Dermis microvascular lymphatic vessel endothelial cell (primary cell): ENCODE measurements at regions not wholly inside any gene's neighbourhood (a gene's known extent, or its start where the extent isn't known, plus 50 kb on each side); places are given as distances from the start of the nearest gene placed in this dataset.
A peak's percentile ranks its signal among the peaks of the same experiment; 100 is the strongest.
"Not testable (repeated sequence)": the region's sequence is repeated elsewhere in the genome, so short reads cannot be mapped to it uniquely, and the experiment has no call there.

Experiments
- DNase-seq, 2 donors: peaks; one replicate each; pipeline versions ENCODE4 v3.0.0 to v3.0.0-alpha.2; 2010; ENCODE audit warnings: low read depth in 2 of 2

DNA sequence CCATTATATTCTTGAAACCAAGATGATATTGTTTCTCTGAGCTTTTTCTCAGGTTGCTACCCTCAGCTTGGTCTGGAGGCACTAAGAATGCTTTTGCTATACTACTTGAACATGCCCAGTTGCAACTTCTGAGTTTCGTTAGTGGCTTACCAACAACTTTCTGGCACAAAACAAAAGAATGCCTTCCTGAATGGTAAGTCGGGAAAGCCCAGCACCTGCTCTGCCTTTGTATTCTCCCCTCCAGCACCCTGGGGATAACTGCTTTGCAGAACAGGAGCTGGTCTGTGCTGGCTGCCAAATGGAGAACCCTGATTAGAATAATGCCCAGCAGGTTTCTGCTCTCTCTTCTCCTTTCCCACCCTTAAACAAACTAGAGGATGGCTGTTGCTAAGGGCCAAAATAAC is 149.3 kb downstream of the TGFB2 start:
- no peak for DNase-seq

DNA sequence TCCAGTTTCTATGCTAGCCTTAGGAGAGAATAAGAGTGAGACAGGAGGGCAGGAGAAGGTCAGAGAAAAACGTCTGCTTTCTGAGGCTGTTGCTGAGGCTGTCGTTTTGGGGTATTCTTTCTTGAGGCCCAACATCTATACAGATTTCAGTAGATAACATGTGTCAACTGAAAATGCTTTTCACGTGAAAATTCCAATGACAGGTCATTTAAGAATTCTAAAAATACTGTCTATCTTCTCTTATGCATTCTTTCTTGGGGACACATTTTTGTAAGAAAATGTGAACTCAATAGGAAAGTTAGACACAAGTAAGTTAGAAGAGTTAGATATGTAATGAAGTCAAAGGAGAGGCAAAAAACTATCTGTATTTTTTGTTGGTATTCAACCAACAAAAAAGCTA is 150.8 kb downstream of the TGFB2 start:
- no peak for DNase-seq

DNA sequence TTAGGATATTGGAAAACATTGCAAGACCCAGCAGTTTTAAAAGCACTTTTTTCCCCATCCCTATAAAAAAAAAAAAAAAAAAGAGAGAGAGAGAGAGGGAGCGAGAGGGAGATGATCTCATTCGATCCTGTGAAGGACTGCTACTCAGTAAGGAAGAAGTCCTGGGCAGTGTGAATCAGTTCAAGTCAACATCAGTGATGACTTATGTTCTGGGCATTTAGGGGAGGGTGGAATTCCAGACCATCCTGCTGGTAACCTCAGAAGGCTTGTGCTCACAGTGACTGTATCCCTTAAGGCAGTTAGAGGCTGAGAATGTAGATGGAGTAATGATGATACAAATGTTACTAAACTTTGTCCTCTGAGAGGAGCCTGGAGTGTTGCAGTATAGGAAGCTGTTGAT is 151.4 kb downstream of the TGFB2 start:
- DNase-seq, result peak in 1 of 2 donors; percentile 89

DNA sequence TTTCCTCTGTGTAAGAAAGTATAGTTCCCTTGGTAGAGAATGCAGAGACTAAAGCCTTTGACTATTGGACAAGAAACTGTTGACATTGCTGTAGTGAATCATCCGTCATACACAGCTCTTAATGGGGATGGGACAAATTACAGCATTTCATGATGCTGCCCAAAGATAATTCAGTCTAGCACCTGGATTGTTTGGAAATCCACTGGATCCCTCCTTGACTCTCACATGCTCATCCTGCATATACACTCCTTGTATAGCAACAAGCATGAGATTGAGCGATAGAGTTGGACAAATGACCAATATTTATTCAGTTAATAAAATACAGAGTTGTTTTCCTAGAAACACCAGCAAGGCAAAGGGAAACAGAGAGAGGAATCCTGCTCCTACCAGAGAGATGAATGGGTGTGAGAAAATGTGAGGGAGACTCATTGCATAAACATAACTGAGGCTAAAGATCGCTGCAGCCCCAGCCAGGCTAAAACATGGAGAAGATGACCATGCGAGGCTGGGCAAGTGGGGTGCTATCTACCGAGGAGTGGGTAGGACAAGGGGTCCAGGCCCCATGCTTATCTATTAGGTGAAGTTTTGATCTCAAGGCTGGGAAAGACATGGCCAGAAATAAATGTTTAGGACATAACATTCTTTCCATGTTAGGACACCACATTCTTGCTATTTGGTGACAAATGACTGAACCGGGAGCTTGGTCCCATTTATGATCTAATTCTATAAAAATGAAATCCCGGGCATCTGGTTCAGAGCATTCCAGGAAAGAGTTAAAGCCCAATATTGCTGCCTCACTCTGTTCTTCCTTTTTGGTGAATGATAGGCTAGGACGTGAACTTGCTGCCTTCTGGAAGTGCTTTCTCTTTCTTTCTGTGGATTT is 153.2 kb downstream of the TGFB2 start:
- peak; percentile 62 to 64 for DNase-seq

DNA sequence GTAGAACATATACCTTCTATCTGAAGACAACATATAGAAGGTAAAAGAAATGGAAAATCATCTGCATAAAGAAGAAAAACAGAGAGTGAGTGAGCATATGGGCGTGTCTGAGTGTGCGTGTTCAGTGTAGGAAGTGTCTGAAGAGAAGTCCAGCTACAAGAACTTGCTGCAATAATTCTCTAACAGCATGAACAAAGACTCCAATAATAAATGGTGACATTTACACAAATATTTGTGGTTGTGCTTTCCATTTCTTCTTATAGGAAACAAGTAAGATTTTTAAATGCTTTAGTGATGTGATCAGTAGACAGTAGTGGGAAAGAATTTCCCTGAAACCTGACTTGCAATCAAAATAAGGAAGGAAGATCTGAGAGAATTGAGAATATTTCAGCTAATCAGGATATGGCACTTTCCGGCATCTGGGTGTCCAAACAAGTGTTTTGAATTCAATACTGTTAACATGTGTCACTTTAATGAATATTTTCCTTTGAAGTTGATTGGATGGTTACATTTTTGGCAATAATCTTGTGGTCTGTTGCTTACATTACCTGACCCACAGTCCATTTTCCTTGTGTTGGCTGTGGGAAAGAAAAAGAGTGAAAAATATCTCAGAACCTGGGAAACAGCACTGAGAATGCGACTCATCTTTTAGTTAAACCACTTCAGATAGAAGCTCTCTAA is 154.0 kb downstream of the TGFB2 start:
- DNase-seq, result peak; percentile 67 to 77

DNA sequence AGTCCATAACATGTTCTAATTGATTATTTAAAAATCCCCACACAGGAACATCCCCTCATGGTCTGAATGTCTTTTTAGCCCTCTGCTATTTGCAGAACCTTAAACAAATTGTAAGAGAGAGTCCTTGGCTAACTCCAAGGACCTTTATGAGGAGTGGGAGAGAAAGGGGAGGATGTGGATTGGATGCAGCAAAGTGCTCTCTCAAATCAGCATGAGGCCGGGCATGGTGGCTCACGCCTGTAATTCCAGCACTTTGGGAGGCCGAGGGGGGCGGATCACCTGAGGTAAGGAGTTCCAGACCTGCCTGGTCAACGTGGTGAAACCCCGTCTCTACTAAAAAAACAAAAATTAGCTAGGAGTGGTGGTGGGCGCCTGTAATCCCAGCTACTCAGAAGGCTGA is 154.8 kb downstream of the TGFB2 start:
- no peak for DNase-seq

DNA sequence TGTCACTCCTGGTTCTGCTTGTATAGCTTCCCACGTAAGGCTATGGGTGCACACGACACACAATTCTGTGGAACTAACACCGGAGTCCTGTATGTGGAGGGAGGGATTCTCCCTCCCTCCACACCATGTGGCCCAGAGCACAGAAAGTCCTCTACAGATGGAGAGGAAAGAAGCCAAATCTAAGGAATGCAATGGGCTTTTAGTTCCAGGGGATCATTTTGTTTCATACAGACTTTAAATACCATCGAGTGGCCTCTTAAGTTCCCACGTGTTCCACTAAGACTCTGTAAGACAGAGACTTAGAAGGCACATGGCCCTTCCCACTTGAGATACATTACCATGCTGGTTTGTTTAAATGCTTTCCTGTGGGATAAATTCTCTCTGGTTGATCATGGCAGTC is 156.0 kb downstream of the TGFB2 start:
- no peak for DNase-seq

DNA sequence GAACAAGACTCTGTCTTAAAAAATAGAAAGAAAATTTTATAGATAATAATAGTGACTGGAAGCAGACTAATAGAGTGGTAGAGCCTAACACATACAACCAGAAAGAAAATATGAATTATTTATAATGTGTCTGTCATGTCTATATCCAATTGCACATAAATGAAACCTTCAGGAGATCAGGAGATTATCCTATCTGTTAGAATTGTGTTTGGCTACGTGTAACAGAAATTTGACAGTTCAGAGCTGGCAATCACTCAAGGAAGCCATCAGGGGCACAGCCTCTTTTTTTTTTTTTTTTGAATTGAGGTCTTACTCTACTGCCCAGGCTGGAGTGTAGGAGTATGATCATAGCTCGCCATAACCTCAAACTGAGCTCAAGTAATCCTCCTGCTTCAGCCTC is 157.2 kb downstream of the TGFB2 start:
- DNase-seq, result no peak

DNA sequence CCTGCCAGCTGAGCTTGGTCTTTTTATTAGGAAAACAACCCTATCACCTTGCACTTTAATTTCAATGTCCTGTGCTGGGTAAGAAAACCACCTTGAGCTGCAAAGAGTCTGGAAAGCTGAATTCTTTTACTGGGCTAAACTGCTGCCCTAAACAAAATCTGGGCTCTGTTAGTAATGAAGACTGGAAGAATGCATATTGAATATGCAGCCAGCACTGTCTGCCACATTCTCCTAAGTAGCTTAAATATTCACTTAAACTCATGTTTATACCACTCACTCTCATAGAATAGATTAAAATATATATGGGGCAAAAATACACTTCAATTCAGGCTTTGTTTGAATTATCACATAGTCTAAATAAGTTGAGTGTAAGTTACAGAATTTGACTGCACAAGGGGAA is 158.0 kb downstream of the TGFB2 start:
- no peak for DNase-seq

DNA sequence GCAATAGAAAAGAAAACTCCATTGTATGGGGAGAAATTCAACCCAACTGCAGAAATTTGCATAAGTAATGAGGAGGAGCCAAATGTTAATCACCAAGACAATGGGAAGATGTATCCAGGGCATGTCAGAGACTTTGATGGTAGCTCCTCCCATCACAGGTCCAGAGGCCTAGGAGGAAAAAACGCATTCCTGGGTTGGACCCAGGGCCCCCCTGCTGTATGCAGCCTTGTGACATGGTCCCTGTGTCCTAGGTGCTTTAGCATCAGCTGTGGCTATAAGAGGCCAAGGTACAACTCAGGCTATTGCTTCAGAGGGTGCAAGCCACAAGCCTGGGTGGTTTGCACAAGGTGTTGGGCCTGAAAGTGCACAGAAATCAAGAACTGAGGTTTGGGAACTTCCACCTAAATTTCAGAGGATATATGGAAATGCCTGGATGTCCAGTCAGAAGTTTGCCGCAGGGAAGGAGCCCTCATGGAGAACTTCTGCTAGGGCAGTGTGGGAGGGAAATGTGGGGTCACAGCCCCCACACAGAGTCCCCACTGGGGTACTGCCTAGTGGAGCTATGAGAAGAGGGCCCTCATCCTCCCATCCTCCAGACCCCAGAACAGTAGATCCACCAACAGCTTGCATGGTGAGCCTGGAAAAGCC is 162.3 kb downstream of the TGFB2 start:
- DNase-seq, result no peak

DNA sequence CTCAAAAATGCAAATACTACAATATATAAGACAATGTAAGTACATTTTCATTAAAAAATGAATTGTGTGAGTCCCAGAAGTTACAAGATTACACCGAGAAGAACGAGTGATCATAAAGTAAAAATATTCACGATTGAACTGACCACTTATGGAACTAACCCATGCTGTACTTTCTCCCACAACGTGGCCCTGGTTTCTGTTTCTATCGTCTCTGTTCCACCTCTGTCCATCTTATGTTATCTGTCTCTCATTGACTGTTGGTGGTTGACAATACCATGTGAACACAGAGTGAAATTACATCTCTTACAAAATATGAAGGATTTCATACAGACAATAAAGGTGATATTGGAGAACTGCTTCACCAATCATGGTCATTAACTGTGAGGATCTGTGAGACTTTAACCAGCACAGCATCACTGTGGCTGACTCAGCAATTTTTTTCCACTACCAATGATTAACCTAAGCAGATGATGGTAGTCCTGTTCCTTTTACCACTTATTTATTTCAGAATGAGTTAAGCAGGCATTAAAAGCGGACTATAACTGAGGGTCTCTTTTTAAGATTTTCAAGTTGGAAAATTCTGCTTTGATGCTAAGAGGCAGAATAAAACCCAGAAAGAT is 165.1 kb downstream of the TGFB2 start:
- no peak for DNase-seq

DNA sequence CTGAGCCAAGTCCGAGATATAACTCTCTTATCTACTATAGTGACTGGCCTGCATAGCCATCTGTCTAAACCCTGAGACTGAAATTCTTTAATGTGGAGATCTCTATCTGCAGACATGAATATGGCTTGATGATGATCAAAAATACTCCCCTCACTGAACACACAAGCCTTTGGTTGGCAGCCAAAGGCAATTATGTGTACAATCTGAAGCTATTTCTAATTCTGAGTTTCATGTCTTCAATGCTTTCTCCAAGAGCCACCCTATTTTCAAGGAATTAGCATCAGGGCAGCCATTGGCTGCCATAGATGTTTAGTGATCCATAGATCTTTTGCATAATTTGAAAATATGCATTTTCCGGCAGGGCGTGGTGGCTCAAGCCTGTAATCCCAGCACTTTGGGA is 168.2 kb downstream of the TGFB2 start:
- no peak for DNase-seq

DNA sequence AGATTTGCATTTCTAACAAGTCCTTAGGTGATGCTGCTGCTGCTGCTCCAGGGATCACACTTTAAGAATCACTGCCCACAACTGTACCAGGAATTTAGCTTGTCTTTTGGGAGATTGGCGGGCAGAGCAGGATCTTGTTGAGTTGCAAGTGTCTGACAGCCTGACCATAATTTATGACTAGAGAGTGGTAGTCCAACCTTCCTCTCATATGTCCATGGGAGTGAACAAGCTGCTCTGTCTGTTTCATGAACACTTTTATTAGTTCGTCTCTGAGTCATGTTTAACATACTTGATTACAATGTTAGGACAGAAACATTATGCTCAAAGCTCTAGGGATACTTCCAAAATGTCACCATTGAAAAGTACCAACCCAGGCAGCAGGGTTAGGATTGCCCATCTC is 169.6 kb downstream of the TGFB2 start:
- DNase-seq, result no peak

DNA sequence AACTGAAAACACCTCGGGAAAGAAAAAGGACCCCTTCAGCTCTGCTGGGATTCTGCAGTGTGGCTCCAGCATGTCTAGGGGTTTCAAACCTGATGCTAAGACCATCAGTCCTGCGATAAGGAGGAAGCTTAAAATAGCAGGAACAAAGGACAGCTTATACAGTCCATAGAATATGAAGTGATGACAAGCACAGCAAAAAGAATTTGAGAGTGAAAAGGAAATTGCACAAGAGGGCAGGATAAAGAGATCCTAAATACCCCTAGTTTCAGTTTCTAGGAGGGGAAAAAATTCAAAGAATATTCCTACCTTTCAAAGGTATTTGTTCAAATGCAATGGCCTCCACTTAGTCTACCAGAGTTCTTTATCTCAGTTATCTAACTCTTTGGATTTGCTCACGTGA is 171.4 kb downstream of the TGFB2 start:
- no peak for DNase-seq

DNA sequence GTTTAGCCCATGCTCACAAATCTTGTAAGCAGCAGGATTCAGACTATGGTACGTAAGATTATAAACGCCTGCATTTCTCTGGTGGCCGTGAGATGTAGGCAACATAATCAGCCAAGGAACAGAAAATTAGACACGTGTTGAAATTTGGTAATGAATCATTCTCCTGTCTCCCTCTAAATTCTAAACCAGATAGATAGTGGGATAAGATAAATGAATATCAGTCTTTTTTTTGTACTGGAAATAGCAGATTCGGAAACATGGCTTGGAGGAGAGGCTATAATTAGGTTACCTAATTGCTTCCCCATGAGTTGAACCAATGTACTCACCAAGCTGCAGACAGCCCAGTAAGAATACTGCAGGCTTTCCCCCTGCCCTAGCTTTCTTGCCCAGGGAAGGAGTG is 172.3 kb downstream of the TGFB2 start:
- DNase-seq, result no peak

DNA sequence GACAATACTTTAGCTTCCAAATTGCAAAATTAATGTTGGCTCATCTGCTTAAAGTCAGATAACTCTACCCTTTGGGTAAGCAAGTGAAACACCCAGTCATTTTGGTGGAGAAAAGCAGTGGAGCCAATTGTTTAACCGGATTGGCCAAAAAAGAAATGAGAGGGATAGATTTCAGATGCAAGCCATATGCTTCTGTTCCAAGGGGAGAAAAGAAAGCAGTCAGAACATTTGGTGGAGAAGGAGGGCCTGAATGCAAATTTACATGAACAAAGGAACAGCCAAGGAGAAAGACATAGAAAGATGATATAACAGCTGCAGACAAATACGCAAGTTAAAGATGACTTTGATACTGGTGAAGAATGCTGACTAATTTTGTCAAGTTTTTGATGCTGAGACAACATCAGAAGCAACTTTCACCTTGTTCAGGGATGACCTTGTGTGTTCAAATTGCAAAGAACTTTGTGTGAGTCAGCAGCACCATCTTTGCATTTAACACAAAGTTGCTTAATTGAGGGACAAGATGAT is 173.1 kb downstream of the TGFB2 start:
- no peak for DNase-seq

DNA sequence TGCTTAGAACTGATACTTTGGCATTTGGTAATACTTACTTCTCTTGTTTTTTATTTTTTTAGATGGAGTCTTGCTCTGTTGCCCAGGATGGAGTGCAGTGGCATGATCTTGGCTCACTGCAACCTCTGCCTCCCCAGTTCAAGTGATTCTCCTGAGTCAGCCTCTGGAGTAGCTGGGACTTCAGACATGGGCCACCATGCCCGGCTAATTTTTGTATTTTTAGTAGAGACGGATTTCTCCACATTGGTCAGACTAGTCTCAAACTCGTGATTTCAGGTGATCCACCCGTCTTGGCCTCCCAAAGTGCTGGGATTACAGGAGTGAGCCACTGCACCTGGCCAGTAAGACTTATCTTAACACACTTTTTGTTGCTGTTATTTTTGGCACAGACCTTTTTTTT is 175.5 kb downstream of the TGFB2 start:
- DNase-seq, result not testable (repeated sequence)

DNA sequence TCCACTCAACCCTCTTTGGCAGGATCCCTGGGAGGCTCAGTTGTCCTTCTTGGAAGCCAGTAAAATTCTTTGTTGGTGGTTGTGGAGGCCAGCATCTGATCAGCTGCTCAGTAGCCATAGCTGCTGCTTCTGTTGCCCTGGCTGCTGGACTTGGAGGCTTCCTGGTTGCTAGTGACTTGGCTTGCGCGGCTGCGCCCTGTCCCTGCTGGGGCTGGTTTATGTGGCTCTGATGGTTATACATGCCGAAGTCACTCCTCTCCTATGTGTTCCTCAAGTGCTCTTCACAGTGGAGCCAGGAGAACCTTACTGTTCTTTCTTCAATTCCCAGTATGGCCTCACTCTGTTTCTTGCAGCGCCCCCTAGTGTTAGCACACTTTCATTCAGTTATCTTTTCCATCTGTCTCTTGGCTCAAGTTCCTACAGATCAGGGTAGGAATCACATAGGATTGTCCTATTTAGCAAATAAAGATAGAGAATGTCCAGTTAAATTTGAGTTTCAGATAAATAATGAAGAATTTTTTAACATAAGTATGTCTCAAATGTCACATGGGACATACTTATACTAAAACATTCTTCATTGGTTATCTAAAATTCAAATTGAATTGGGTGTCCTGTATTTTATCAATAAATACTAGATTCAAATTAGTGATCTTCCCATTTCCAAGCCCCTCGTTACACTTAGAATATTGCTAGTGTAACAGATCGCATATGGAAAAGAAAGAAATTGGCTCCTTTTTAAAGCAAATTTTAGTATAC is 176.5 kb downstream of the TGFB2 start:
- DNase-seq, result peak in 1 of 2 donors; percentile 48

DNA sequence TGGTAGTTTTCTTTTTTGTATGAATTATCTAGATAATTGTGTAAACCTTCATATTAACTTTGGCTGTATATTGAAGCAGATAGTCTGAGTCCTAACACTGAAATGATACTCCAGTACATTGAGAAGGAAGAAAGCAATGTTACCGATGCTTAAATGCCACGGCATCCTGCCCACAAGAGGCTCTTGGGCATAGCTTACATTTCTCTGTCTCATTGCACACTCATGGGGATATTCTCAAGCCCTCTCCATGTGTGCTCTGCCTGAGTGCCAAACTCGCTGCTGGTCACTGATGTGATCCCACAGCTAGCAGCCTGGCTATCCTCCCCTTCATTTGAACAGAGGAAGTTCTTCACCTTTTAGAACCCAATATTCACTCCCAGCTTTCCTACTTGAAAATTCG is 179.4 kb downstream of the TGFB2 start:
- DNase-seq, result peak in 1 of 2 donors; percentile 7

DNA sequence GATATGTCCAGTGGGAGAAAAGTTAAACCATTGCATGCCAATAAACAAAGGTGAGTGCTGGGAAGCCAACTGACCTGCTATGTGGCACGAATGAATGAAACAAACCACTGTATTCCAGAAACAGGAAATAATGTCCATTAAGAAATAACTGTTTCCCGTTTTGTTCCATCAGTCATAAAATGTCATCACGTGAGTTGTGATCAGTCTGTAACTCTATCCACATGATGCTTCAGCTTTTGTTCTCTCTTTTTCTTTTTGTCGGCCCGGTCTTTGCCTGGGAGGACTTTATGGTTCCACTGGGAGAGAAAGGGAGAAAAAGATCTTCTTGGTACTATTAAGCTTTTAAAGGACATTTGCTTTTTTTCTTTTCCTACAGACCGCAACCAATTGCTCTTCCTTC is 179.9 kb downstream of the TGFB2 start:
- DNase-seq, result peak; percentile 82 to 96
